Right lobe of liver (tissue), 6 donors: ENCODE measurements at regions not wholly inside any gene's neighbourhood (a gene's known extent, or its start where the extent isn't known, plus 50 kb on each side); places are given as distances from the start of the nearest gene placed in this dataset.

Experiments
- ATAC-seq, 4 donors: fragments of 200-7000 bp; cut with Tn5 transposase; one replicate each; pipeline ENCODE4 v1.9.1; 2020; ENCODE audit warnings: mild to moderate bottlenecking in 4 of 4, moderate library complexity in 4 of 4
- DNase-seq, 3 donors: peaks; one replicate each; pipeline ENCODE4 v3.0.0-alpha.2; 2020
- H3K27ac ChIP-seq, 3 donors: fragments of 200-600 bp; one replicate each; pipeline ENCODE4 v1.8.0; 2022
- H3K27me3 ChIP-seq, 2 donors: fragments of 200-600 bp; one replicate each; pipeline ENCODE4 v1.8.0; 2022
- H3K36me3 ChIP-seq, 4 donors: fragments of 200-600 bp; sonication (generic) in 1 of 4; one replicate each; pipeline versions ENCODE4 v1.5.1 to v1.8.0; 2017 to 2022; ENCODE audit warnings: control low read depth in 1 of 4
- H3K4me1 ChIP-seq, 4 donors: fragments of 200-600 bp; sonication (generic) in 1 of 4; one replicate each; pipeline versions ENCODE4 v1.5.1 to v1.8.0; 2017 to 2022; ENCODE audit warnings: control low read depth in 1 of 4
- H3K4me3 ChIP-seq, 3 donors: fragments of 200-600 bp; one replicate each; pipeline ENCODE4 v1.8.0; 2022
- H3K9me3 ChIP-seq, 4 donors: fragments of 200-600 bp; sonication (generic) in 1 of 4; one replicate each; pipeline versions ENCODE4 v1.5.1 to v1.8.0; 2017 to 2022; ENCODE audit warnings: control low read depth in 1 of 4
- CTCF ChIP-seq, 4 donors: fragments of 200-600 bp in 3 of 4; fragments of 450-650 bp in 1 of 4; IDR thresholded peaks; one replicate each; pipeline versions ENCODE4 v1.5.1 to v1.8.0; 2016 to 2022; ENCODE audit warnings: antibody characterized with exemption in 4 of 4, mild to moderate bottlenecking in 2 of 4
- POLR2A ChIP-seq: fragments of 450-650 bp; IDR thresholded peaks from one replicate; pipeline ENCODE4 v1.6.1; 2017; ENCODE audit warnings: antibody characterized with exemption, mild to moderate bottlenecking
- WGBS: methylation state at CpG from one replicate; pipeline ENCODE4 v1.1.6; 2018; ENCODE audit warnings: low coverage, low lambda C conversion rate; ENCODE audit not compliant: insufficient coverage; ENCODE audit errors: missing lambda C conversion rate; 5-methylcytosine and 5-hydroxymethylcytosine counted together
- intact Hi-C, 2 donors: fragments of 100-400 bp; cut with DNase I; formaldehyde crosslinking; loops; one replicate each; pipeline versions ENCODE4 v1.11.2 to v1.14.1; 2022
- donor health status: DM: no; HTN: yes; CAD: no.
- donor health status: DM: no; HTN: no; CAD: no.
- donor health status: DM: no; HTN: no; CAD: no.
- donor health status: DM: no; HTN: yes; CAD: no.
- donor health status: DM: no; HTN: yes; CAD: no.

GRCh38 chr5:124870070-124870469 is 123.6 kb upstream of the ZNF608 start:
- Histone ChIP-seq H3K4me1 (peaks cover 0 to 4% (median 0%) of the 10 kb centered on the region in 4 donors), H3K9me3 (no peaks in the 10 kb centered on the region), H3K36me3 (no peaks in the 10 kb centered on the region), H3K27ac (no peak overlapping the region), H3K4me3 (no peak overlapping the region), H3K27me3 (no peaks in the 10 kb centered on the region)
- no peak for TF ChIP-seq POLR2A
- TF ChIP-seq CTCF (IDR thresholded peaks at IDR 0.05), result no peak
- WGBS, result 70% methylated on average over 2 of the region's 2 CpGs
- intact Hi-C loops, result no loop called here
- DNase-seq (no peak), ATAC-seq (no peak)

DNA sequence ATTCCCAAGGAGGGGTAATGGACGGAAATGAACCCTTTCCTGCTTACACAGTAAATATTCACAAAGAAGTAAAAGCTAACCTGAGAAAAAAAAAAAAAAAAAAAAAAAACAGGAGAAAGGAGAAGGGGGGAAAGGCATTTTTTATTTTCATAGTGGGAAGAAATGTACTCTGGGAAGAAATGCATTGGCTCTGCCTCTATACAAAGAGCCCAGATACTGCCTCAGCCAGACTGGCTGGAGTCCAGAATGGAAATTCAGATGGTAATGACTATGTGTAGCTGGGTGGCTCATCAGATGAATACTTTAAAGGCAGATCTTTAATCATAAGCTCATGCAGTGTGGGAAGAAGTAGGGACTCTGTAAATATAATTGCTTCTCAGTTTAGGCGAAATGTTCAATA is 124.9 kb upstream of the ZNF608 start:
- no peaks in the 10 kb centered on the region for H3K9me3 ChIP-seq
- intact Hi-C loops, result no loop called here
- H3K27ac ChIP-seq, result no peak overlapping the region
- 91% methylated on average over 2 of the region's 2 CpGs for WGBS
- DNase-seq (no peak), ATAC-seq (no peak)
- H3K4me3 ChIP-seq, result no peak overlapping the region
- no peaks in the 10 kb centered on the region for H3K36me3 ChIP-seq
- peaks cover 0 to 4% (median 0%) of the 10 kb centered on the region in 4 donors for H3K4me1 ChIP-seq
- H3K27me3 ChIP-seq, result no peaks in the 10 kb centered on the region
- TF ChIP-seq POLR2A, result no peak
- TF ChIP-seq CTCF (IDR thresholded peaks at IDR 0.05), result no peak

GRCh38 chr5:124872086-124872485 is 125.6 kb upstream of the ZNF608 start:
- TF ChIP-seq CTCF (IDR thresholded peaks at IDR 0.05), result no peak
- 95% methylated on average over 5 of the region's 5 CpGs for WGBS
- H3K27ac ChIP-seq, result no peak overlapping the region
- ATAC-seq, result no peak
- H3K9me3 ChIP-seq, result no peaks in the 10 kb centered on the region
- no peaks in the 10 kb centered on the region for H3K4me1 ChIP-seq
- intact Hi-C loops, result no loop called here
- H3K27me3 ChIP-seq, result no peaks in the 10 kb centered on the region
- DNase-seq, result no peak
- no peak overlapping the region for H3K4me3 ChIP-seq
- no peaks in the 10 kb centered on the region for H3K36me3 ChIP-seq

DNA sequence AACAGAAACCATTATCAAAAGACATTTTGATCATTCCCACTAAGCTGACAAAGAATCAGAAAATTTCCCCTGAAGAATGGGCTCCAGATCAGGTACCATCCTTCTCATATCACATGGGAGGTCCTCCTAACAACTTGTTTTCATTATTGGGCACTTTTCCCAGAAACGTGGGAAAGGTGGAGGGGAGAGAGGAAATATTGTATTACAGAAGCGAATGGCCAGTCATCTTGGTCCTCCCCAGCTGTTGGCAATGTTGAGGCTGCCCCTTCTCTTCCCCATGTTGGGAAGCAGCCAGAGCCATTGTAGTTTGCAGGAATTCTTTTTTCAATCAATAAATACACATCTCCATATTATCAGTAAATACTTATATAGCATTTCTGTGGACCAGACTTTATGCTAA is 126.2 kb upstream of the ZNF608 start:
- TF ChIP-seq CTCF (IDR thresholded peaks at IDR 0.05), result no peak
- TF ChIP-seq POLR2A, result no peak
- Histone ChIP-seq H3K36me3 (no peaks in the 10 kb centered on the region), H3K9me3 (no peaks in the 10 kb centered on the region), H3K27ac (no peak overlapping the region), H3K4me3 (no peak overlapping the region), H3K4me1 (no peaks in the 10 kb centered on the region), H3K27me3 (no peaks in the 10 kb centered on the region)
- intact Hi-C loops, result no loop called here
- WGBS, result 50% methylated on average over 2 of the region's 2 CpGs
- ATAC-seq (no peak), DNase-seq (no peak)

DNA sequence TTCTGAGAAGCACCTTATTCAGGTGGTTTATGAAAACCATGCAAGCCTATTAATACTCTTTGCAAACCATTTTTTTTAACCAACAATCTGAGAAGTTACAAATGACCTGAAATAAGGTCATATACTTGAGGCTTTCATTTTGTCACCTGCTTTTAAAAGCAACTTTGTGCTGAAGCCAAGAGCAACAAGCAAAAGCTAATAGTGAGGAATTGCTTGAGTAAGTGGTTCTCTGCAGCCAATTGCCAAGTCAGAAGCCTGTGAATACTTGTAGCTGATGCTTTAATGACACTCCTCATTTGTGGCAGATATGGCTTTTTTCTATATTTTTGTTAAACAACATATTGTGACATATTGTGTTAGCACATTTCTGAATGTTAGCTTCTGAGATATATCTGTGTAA is 126.7 kb upstream of the ZNF608 start:
- intact Hi-C loops, result no loop called here
- H3K27me3 ChIP-seq, result no peaks in the 10 kb centered on the region
- no peak overlapping the region for H3K27ac ChIP-seq
- H3K36me3 ChIP-seq, result no peaks in the 10 kb centered on the region
- H3K9me3 ChIP-seq, result no peaks in the 10 kb centered on the region
- TF ChIP-seq CTCF (IDR thresholded peaks at IDR 0.05), result no peak
- TF ChIP-seq POLR2A, result no peak
- DNase-seq (no peak), ATAC-seq (no peak)
- H3K4me3 ChIP-seq, result no peak overlapping the region
- H3K4me1 ChIP-seq, result no peaks in the 10 kb centered on the region
